A549 (cell line): ENCODE measurements at regions not wholly inside any gene's neighbourhood (a gene's known extent, or its start where the extent isn't known, plus 50 kb on each side); places are given as distances from the start of the nearest gene placed in this dataset.

ENCODE experiments used
- ATAC-seq, 2 experiments: fragments of 200-7000 bp in 1 of 2; fragments of >200 bp in 1 of 2; cut with Nextera tagmentation in 1 of 2; cut with Tn5 transposase in 1 of 2; 3 replicates each; pipeline versions ENCODE4 v1.8.0 to v1.9.1; 2018 to 2020; ENCODE audit warnings: mild to moderate bottlenecking in 1 of 2, moderate library complexity in 1 of 2
- CTCF ChIA-PET: fragments of 300-600 bp; sonication (Branson Sonifier 250); formaldehyde crosslinking; extraction: SDS; loops from one replicate; lab custom pipeline; 2021; ENCODE audit warnings: antibody characterized with exemption, inconsistent platforms; lab: Yijun Ruan, JAX
- POLR2A ChIA-PET: fragments of 350-600 bp; formaldehyde crosslinking; extraction: SDS; loops from one replicate; lab custom pipeline; 2021; ENCODE audit warnings: antibody characterized with exemption, inconsistent platforms; lab: Yijun Ruan, JAX
- DNase-seq, 2 experiments: peaks; one replicate each; pipeline versions ENCODE4 v3.0.0 to v3.0.0-alpha.2; 2011 to 2016; ENCODE audit warnings: low read depth in 1 of 2, low spot score in 1 of 2
- FAIRE-seq: peaks from 2 replicates; lab custom pipeline; 2011; peaks lifted over from hg19 to GRCh38; lab: Jason Lieb, UNC
- H3K27ac ChIP-seq, 2 experiments: fragments of >200 bp; sonication (Bioruptor Twin); formaldehyde crosslinking; 3 replicates each; pipeline ENCODE4 v1.5.1; 2016 to 2017
- H3K4me1 ChIP-seq: fragments of >200 bp; sonication (Bioruptor Twin); formaldehyde crosslinking; 3 replicates; pipeline ENCODE4 v1.6.1; 2016
- H3K4me2 ChIP-seq: fragments of >200 bp; sonication (Bioruptor Twin); formaldehyde crosslinking; 3 replicates; pipeline ENCODE4 v1.6.1; 2016
- H3K4me3 ChIP-seq: fragments of >200 bp; sonication (Bioruptor Twin); formaldehyde crosslinking; 3 replicates; pipeline ENCODE4 v1.5.1; 2016
- H3K9me3 ChIP-seq: fragments of >200 bp; sonication (Bioruptor Twin); formaldehyde crosslinking; 3 replicates; pipeline ENCODE4 v1.6.1; 2016
- CEBPB ChIP-seq, 2 experiments: fragments of >200 bp in 1 of 2; sonication (Bioruptor Twin) in 1 of 2; formaldehyde crosslinking in 1 of 2; IDR thresholded peaks; 2 replicates each; pipeline ENCODE4 v1.6.1; 2012 to 2016
- E2F6 ChIP-seq: IDR thresholded peaks from 2 replicates; pipeline ENCODE4 v1.6.1; 2012; ENCODE audit warnings: low read depth, borderline replicate concordance
- EHF ChIP-seq: fragments of 250-450 bp; sonication (Bioruptor Pico); IDR thresholded peaks from 2 replicates; pipeline ENCODE4 v1.5.0; 2020; ENCODE audit warnings: mild to moderate bottlenecking
- EHMT2 ChIP-seq: fragments of 200-600 bp; sonication (generic); IDR thresholded peaks from 2 replicates; pipeline ENCODE4 v1.6.1; 2016; ENCODE audit warnings: antibody characterized with exemption, low read depth, mild to moderate bottlenecking, moderate library complexity
- FOSB ChIP-seq: fragments of 250-450 bp; sonication (Bioruptor Pico); IDR thresholded peaks from 2 replicates; pipeline ENCODE4 v1.5.0; 2020; ENCODE audit warnings: mild to moderate bottlenecking, moderate library complexity
- HES2 ChIP-seq: fragments of >200 bp; sonication (Bioruptor Twin); formaldehyde crosslinking; IDR thresholded peaks from 2 replicates; pipeline ENCODE4 v1.6.1; 2016
- HOXA7 ChIP-seq: fragments of 250-450 bp; sonication (Bioruptor Pico); IDR thresholded peaks from 2 replicates; pipeline ENCODE4 v1.5.0; 2020; ENCODE audit warnings: mild to moderate bottlenecking, moderate library complexity
- HOXB13 ChIP-seq: fragments of 250-450 bp; sonication (Bioruptor Pico); IDR thresholded peaks from 2 replicates; pipeline ENCODE4 v1.5.0; 2020; ENCODE audit warnings: low read depth, mild to moderate bottlenecking, moderate library complexity
- HOXB5 ChIP-seq: fragments of 250-450 bp; sonication (Bioruptor Pico); IDR thresholded peaks from 2 replicates; pipeline ENCODE4 v1.5.0; 2020; ENCODE audit warnings: mild to moderate bottlenecking, moderate library complexity
- JUN ChIP-seq, 2 experiments: fragments of >200 bp; sonication (Bioruptor Twin); formaldehyde crosslinking; IDR thresholded peaks; 2 replicates in 1 of 2; 3 replicates in 1 of 2; pipeline ENCODE4 v1.6.1; 2016 to 2017
- JUNB ChIP-seq: fragments of >200 bp; sonication (Bioruptor Twin); formaldehyde crosslinking; IDR thresholded peaks from 2 replicates; pipeline ENCODE4 v1.6.1; 2016
- MAFK ChIP-seq: fragments of 450-650 bp; IDR thresholded peaks from 2 replicates; pipeline ENCODE4 v1.6.1; 2014; ENCODE audit not compliant: partially characterized antibody
- MAX ChIP-seq: IDR thresholded peaks from 2 replicates; pipeline ENCODE4 v1.6.1; 2012
- NFE2L2 ChIP-seq: fragments of 150-350 bp; conservative IDR thresholded peaks from 2 replicates; pipeline ENCODE4 v1.6.1; 2014; ENCODE audit warnings: low read length
- PHF8 ChIP-seq: fragments of 200-600 bp; sonication (generic); IDR thresholded peaks from 2 replicates; pipeline ENCODE4 v1.6.1; 2016; ENCODE audit warnings: low read depth, mild to moderate bottlenecking, antibody characterized with exemption, moderate library complexity, borderline replicate concordance
- SMC3 ChIP-seq: fragments of >200 bp; sonication (Bioruptor Twin); formaldehyde crosslinking; IDR thresholded peaks from 3 replicates; pipeline ENCODE4 v1.6.1; 2018; ENCODE audit warnings: inconsistent platforms
- SREBF2 ChIP-seq: fragments of 450-650 bp; IDR thresholded peaks from 2 replicates; pipeline ENCODE4 v1.6.1; 2014; ENCODE audit warnings: mild to moderate bottlenecking, moderate library complexity
- TP53 ChIP-seq: fragments of 250-450 bp; sonication (Bioruptor Pico); IDR thresholded peaks from 2 replicates; pipeline ENCODE4 v1.5.0; 2021; ENCODE audit warnings: mild to moderate bottlenecking, moderate library complexity
- WGBS: methylation state at CpG from one replicate; pipeline ENCODE4 v1.1.6; 2017; ENCODE audit errors: missing lambda C conversion rate; 5-methylcytosine and 5-hydroxymethylcytosine counted together
- TF ChIP-seq, protein P1 (sequence below): fragments of >200 bp; sonication (Bioruptor Twin); formaldehyde crosslinking; IDR thresholded peaks from 3 replicates; pipeline ENCODE4 v1.6.1; 2016
- TF ChIP-seq, protein P2 (sequence below): fragments of 250-450 bp; sonication (Bioruptor Pico); IDR thresholded peaks from 2 replicates; pipeline ENCODE4 v1.5.0; 2020; ENCODE audit warnings: low read depth, mild to moderate bottlenecking, moderate library complexity

DNA sequence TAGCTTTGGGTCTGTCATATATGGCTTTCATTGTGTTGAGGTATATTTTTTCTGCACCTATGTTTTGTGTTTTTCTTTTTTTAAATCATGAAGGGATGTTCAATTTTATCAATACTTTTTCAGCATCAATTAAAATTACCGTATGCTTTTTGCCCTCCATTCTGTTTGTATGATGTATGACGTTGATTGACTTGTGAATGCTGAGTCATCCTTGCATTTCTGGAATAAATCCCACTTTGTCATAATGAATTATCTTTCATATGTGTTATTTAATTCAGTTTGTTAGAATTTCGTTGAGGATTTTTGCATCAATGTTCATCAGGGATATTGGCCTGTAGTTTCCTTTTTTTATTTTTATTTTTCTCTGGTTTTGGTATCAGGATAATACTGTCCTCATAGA is 790.9 kb downstream of the TMEM182 start:
- DNase-seq (no peak), FAIRE-seq (no peak), ATAC-seq (no peak)
- Histone ChIP-seq H3K27ac (no peak overlapping the region), H3K4me3 (no peak overlapping the region), H3K9me3 (no peaks in the 10 kb centered on the region; the same call in 2 of the 3 replicates), H3K4me1 (no peaks in the 10 kb centered on the region), H3K4me2 (no peak overlapping the region)
- TF ChIP-seq CEBPB (IDR thresholded peaks at IDR 0.05) (no peak), MAFK (peak; percentile 56), JUN (IDR thresholded peaks at IDR 0.05) (no peak), PHF8 (no peak), NFE2L2 (peak; percentile 69; the same call in 1 of the 2 replicates), HOXB13 (CRISPR knock-in tag) (no peak)
- ChIA-PET POLR2A (no interaction called here), CTCF (no interaction called here)
- WGBS: 12% methylated on average over 3 of the region's 3 CpGs

DNA sequence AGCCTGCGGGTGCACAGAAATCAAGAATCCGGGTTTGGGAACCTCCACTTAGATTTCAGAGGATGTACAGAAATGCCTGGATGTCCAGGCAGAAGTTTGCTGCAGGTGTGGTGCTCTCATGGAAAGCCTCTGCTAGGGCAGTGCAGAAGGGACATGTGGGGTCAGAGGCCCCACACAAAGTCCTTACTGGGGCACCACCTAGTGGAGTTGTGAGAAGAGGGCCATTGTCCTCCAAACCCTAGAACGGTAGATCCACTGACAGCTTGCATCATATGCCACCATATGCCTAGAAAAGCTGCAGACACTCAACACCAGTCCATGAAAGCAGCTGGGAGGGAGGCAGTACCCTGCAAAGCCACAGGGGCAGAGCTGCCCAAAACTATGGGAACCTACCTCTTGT is 833.0 kb downstream of the TMEM182 start:
- no peaks in the 10 kb centered on the region for H3K4me1 ChIP-seq
- H3K4me2 ChIP-seq: no peak overlapping the region
- no peak for DNase-seq
- no peak overlapping the region for H3K4me3 ChIP-seq
- FAIRE-seq: no peak
- no peak for ATAC-seq
- ChIA-PET CTCF (no interaction called here), POLR2A (no interaction called here)
- no peak overlapping the region for H3K27ac ChIP-seq
- TF ChIP-seq JUNB (no peak), MAX (no peak), TP53 (CRISPR knock-in tag) (no peak), HOXA7 (no peak), SMC3 (no peak), CEBPB (IDR thresholded peaks at IDR 0.05) (no peak), FOSB (CRISPR knock-in tag) (no peak)
- TF ChIP-seq, protein P1, sequence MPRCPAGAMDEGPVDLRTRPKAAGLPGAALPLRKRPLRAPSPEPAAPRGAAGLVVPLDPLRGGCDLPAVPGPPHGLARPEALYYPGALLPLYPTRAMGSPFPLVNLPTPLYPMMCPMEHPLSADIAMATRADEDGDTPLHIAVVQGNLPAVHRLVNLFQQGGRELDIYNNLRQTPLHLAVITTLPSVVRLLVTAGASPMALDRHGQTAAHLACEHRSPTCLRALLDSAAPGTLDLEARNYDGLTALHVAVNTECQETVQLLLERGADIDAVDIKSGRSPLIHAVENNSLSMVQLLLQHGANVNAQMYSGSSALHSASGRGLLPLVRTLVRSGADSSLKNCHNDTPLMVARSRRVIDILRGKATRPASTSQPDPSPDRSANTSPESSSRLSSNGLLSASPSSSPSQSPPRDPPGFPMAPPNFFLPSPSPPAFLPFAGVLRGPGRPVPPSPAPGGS: no peak
- 7% methylated on average over 3 of the region's 3 CpGs for WGBS
- no peaks in the 10 kb centered on the region for H3K9me3 ChIP-seq

DNA sequence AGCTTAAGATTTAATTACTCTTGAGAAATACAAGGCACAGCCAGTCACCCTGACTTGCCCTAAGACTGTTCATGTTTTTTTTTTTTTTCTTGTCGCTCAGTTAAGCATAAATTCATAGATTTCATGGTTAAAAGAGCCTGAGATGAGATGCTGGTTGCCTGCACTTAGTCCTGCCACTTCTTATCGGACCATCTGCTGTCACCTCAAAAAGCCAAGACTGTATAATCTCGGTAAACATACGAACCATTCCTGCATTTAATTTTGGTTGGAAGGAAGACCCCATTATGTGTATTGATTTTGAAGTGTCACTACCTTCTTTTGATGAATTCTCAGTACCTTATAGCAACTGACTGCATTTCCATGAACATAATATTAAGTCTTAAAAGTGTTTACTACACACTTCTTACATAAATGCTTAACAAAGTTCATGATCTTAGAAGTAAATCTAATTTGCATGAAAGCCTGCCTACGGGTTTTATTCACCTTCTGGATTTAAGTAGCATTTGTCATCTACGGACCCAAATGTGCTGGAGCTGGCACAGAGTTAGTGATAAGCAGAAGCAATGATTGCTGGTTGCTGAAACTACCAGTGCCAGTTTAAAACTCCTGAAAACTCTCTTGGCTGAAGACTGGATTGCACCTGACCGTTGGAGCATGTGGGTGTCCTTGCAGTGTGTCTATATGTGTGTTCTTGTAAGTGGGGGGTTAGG is 843.4 kb downstream of the TMEM182 start:
- FAIRE-seq: no peak
- Histone ChIP-seq H3K4me3 (no peak overlapping the region), H3K27ac (no peak overlapping the region), H3K4me1 (no peaks in the 10 kb centered on the region), H3K9me3 (no peaks in the 10 kb centered on the region), H3K4me2 (no peak overlapping the region)
- CTCF ChIA-PET: no interaction called here
- POLR2A ChIA-PET: no interaction called here
- TF ChIP-seq PHF8: no peak
- no peak for TF ChIP-seq HOXB5 (CRISPR knock-in tag)
- no peak for TF ChIP-seq SREBF2
- WGBS: 5% methylated on average over 7 of the region's 7 CpGs
- no peak for ATAC-seq
- no peak for DNase-seq

DNA sequence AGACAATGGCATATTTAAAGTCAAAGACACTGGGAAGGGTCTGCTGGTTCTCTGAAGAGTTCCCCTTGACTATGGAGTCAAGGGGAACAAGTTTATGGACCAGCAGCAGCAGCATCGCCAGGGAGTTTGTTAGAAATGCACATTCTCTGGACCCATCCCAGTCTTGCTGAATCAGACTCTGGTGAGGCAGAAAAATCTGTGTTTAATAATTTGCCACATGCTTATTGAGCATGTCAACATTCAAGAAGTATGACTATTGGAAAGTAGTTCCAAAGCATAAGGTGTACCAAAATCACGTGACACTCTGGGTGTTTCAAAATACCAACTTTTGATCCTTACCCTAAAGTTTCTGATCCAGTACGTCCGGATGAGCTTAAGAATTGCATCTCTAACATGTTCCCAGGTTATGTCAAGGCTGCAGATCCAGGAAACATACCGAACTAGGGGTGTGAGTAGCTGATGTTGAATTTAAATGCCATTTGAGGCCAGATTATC is 853.8 kb downstream of the TMEM182 start:
- WGBS: 8% methylated on average over 5 of the region's 5 CpGs
- CTCF ChIA-PET: interaction anchor here (0.6 kb wide), 1 partner anchor 406 kb away, joined by 3 read pairs; no protein-coding TSS in a partner anchor
- TF ChIP-seq CEBPB (IDR thresholded peaks at IDR 0.05) (no peak), HES2 (no peak), EHF (no peak), EHMT2 (no peak), E2F6 (no peak)
- TF ChIP-seq, protein P2, sequence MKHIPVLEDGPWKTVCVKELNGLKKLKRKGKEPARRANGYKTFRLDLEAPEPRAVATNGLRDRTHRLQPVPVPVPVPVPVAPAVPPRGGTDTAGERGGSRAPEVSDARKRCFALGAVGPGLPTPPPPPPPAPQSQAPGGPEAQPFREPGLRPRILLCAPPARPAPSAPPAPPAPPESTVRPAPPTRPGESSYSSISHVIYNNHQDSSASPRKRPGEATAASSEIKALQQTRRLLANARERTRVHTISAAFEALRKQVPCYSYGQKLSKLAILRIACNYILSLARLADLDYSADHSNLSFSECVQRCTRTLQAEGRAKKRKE (CRISPR knock-in tag): no peak

More for the DNA sequence above, 853.8 kb downstream of the TMEM182 start:
- peaks cover 2% of the 10 kb centered on the region; the same call in 1 of the 3 replicates for H3K9me3 ChIP-seq
- no peak overlapping the region for H3K4me3 ChIP-seq
- no peaks in the 10 kb centered on the region for H3K4me1 ChIP-seq
- no peak overlapping the region for H3K27ac ChIP-seq
- FAIRE-seq (no peak), DNase-seq (no peak), ATAC-seq (no peak)
- no peak overlapping the region for H3K4me2 ChIP-seq
- POLR2A ChIA-PET: no interaction called here
